Stimulated activated CD4-positive, alpha-beta T cell treated with anti-CD3 and anti-CD28 coated beads, Interleukin-4, amount 100 ng/mL, for 24 hours (primary cell): ENCODE measurements at regions not wholly inside any gene's neighbourhood (a gene's known extent, or its start where the extent isn't known, plus 50 kb on each side); places are given as distances from the start of the nearest gene placed in this dataset.

Source experiments
- DNase-seq: peaks from one replicate; pipeline ENCODE4 v3.0.0-alpha.2; 2020

DNA sequence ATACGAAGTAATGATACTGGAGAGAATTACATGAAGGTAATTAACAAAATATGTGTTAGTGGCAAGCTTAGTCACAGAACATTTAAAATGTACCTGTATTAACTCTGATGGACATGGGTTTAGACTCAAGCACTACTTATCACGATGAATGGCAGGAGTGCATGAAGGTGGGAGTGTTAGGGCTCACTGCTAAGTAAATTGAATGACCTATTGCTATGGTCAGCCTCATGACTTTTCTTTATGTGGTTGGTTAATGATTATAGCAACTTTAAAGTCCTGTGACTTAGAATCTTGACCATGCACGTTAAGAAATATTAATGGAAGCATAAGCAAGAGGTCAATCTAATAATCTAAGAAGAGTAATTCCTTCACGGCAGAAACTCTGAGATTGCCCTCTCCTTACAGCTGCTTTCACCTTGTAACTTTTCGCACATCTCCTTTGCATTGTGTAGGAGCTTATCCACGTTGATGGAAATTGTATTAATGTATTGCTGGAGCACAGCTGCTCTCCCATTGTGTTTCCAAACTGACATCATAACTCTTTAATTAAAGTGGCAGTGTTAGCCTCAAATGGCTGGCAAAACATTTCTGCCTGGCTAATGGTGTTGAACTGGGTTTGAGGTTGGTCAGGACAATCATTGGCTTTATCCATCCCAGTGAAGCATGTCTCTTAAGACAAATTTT lies 114.5 kb downstream of the RXFP2 start:
- DNase-seq, result no peak

DNA sequence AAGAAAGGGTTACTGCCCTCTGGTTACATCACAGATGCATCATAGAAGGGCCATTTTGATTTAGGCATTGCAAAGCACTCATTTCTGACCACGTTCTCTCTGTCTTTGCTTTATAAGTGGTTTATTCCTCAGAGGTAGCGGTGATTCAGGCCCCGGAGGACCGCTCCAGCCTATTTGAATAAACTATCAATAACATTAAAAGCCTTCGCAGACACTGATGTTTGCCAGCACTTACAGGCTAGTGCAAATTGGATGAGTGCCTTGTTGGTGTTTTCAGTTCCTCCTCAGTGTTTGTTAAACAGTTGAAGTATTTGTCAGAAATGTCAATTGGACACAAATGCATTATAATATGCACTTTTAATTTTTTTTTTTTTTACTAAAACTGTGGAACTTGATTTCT lies 120.2 kb downstream of the RXFP2 start:
- DNase-seq, result no peak

DNA sequence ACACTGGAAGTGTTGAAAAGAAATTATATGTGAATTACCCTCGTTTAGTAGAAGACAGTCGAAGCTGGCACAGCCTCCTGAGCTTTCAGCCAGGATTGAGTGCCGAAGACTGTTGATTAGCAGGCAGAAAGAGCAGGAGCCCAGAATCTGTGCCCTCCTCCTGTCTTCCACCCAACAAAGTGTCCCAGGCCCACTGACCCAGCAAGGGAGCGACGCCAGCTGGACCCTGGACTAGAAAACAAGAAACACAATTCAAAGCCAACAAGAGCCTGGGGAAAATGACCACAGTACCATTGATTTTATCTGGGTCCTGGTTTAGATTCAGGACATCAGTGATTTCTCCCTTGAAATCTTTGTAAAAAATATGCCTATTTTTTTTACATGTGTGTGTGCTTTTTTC lies 120.7 kb downstream of the RXFP2 start:
- DNase-seq, result no peak

DNA sequence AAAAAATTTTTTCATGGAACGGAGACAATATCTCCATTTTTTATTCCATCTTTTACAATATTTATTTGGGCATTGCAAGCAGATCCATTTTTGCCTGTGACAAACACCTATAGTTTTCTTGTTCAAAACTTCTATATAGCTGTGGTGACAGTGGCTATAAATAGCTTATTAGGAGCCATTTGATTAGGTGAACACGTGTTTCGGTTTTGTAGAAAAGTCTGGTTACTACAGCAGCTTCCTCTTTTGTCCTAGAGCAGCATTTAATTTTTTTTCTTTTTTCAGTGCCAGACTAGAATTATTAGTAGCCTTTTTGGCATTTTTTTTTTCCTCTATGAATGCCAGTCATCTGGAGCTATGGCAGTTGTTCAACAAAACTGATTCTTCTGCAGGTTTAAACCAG lies 123.5 kb downstream of the RXFP2 start:
- DNase-seq, result no peak

DNA sequence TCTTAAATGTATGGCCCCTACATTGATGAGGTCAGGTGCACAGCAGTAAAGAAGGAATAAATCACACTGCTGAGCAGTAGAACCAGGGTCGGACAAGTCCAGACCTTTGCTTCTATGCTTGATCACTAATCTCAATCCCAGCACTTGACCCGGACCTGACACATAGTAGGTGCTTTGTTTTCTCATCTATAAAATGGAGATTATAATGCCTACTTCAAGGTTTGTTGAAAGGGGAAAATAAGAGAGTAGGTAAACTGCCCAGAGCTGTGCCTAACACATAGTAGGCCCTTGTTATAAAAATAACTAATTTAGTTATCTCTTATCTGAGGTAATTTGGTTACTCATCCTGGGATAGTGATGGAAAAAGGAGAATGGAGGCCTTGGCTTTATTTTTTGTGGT lies 125.0 kb downstream of the RXFP2 start:
- no peak for DNase-seq

DNA sequence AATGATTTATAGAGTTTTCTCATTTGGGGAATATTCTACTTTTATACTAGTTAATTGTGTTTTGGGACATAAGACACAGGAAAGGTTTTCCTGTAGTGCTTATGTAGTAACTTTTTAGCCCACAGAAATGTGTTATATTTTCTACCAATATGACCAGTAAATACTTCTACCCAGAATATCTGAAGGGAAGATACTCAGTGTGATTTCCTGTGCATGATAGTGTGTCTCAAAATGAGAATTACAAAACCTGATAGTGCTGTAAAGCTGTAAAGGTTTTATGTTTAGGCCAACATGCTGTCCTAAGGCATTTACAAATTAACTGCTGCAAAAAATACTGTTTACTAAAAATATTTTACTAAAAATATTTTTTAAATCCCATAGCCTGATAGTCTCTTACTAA lies 126.8 kb downstream of the RXFP2 start:
- DNase-seq, result no peak

DNA sequence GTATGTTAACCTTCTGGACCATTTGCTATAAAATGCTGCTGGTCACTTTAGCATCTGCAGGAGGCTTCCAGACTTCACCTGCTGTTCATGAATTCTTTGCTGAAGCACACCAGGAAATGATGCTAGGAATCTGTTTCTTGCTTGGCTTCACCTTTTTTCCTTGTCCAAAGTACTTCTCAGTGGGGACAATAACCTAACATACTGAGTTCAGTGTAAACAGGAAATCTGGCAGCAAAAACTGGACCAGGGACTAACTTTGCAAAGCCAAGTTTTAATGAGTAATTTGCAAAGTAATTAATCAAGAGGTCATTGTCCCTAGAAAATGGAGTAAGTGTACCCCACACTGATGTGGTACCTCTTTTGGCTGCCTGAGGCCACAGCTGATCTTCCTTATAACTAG lies 128.4 kb downstream of the RXFP2 start:
- no peak for DNase-seq

DNA sequence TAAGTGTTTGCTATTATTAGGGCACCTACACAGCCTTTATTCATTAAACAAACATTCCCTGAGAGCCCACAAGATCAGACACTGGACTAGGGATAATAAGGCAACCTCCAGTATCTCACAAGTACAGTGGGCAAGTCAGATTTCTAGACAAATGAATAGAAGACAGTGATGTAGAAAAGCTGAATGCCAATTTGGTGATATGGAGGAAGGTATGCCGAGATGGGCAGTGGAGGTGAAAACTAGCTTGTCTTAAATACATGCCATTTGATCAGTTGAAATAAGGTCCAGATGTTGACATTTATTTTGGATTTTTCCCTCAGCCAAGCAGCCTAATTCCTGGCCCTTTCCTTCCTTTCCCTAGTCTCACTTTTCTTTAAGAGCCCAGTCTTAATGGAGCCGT lies 130.3 kb downstream of the RXFP2 start:
- no peak for DNase-seq

DNA sequence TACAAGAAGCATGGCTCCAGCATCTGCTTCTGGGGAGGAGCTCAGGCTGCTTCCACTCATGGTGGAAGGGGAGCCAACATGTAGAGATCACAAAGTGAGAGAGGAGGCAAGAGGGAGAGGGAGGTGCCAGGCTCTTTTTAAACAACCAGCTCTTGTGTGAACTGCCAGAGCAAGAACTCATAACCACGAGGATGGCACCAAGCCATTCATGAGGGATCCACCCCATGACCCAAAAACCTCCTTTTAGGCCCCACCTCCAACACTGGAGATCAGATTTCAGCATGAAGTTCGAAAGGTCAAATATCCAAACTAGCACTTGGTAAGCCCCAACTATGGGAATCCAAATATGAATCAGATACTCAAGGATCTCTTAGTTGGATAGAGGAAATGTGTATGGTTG lies 131.2 kb downstream of the RXFP2 start:
- no peak for DNase-seq

DNA sequence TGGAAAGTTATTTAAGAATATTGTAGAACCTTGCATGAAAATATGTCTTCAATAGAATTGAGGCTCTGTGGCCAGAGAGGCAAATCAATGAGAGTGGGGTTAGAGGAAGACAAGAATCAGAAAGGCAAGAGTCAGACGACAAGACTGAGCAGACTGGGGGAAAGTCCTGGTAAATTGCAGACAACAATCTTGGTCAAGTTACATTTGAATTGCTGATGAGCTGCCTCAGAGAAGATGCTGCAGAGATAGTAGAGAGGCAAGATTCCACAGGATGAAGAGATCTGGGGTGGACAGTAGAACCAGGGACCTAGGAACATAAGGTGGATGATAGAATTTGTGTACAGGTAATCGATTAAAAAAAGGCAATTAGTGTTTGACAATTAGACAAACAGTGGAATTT lies 133.8 kb downstream of the RXFP2 start:
- DNase-seq, result no peak

DNA sequence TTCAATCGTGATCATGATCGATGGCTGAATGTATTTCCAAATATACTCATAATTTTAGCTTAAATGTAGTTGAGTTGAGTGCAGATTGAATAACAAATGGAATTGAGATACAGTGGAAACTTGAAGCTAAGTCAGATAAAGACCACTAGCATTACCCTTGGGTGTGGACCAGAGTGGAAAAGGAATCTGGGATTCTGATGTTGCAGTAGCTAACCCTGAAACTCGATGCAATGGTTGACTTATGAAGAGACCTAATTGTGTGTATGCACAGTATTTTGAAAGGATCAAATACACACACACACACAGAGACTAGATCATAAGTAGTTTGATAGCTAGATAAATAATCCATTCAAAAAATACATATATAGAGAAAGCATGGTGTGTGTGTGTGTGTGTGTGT lies 135.8 kb downstream of the RXFP2 start:
- no peak for DNase-seq

DNA sequence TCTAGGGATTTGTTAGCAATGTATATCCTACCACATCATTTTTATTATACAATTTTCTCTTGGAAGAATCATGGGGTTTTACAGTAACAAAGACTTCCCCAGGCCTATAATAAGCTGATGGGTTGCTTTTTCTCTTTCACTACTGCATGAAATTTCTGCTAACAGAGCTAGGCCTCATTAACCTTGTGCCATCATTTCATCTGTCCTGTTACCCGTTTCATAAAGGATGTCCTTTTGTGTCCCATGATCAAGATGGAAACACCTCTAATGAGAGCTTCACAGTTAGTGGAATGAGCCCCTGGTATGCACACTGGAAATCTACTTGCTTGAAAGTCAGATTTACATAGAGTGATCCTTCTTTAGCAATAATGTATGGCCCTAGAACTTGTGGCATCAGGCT lies 138.7 kb downstream of the RXFP2 start:
- no peak for DNase-seq

DNA sequence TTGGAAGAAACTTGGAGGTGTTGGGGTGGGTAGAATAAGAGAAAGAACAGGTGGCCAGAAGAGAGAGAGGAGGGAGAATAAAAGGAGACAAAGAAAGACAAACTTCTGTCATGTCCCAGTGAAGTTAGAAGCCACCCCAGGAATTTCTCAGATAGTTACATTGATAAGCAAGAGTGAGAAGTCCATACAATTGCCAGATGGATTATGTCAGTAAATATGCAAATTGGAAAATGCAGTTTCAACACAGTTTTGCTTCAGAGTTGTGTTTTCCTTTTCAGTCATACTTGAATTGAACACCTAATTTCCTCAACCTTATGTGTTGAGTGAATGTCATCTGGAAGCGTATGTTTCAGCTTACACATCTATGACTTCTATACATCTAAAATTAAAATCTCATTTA lies 139.2 kb downstream of the RXFP2 start:
- no peak for DNase-seq

DNA sequence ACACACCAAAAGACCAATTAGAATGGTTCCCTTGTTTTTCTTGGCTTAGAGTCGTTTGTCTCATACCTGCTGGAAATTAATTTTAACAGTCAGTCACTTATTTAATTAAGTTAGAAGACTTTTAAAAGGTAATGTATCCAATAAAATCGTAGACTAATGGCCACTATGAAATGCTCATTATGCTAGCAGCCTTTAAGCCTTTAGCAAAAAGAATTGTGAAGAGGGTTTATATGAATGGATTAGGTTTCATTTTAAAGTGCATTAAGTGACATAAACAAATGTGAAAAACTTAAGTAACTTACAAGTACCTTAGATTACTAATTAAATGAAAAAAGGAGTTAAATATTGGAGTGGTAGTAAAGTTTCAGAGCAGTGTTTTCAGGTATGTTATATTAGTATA lies 139.6 kb downstream of the RXFP2 start:
- DNase-seq, result no peak

DNA sequence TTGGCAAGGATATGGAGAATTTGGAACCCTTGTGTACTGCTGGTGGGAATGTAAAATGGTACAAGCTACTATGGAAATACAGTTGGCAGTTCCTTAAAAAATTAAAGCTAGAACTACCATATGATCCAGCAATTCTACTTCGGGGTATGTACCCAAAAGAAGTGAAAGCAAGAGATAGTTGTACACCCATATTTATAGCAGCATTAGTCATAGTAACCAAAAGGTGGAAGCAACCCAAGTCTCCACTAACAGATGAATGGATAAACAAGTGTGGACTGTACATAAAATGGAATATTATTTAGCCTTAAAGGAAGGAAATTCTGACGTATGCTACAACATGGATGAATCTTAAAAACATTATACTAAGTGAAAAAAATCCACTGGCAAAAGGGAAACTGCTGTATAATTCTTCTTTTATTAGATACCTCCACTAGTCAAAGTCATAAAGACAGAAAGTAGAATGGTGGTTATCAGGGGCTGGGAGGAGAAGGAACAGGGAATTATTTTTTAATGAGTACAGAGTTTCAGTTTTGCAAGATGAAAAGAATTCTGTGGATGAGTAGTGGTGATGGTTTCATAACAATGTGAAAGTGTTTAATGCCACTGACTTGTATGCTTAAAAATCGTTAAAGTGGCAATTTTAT lies 141.6 kb downstream of the RXFP2 start:
- no peak for DNase-seq

DNA sequence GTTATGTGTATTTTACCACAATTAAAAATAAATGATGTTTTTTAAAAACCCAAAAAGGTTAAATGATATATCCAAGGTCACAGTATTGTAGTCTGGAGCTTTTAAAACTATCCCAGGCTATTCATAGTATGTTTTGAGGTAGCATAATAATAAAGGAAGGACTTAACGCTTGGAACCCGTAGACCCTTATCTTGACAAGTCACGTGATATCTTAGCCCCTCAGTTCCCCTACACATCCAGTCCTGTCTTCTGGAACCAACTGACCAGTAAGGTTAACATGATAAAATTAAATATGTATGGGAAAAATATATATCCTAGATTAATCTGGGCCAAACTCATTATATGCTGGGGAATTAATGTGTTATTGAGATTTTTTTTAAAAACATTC lies 142.2 kb downstream of the RXFP2 start:
- DNase-seq, result no peak

DNA sequence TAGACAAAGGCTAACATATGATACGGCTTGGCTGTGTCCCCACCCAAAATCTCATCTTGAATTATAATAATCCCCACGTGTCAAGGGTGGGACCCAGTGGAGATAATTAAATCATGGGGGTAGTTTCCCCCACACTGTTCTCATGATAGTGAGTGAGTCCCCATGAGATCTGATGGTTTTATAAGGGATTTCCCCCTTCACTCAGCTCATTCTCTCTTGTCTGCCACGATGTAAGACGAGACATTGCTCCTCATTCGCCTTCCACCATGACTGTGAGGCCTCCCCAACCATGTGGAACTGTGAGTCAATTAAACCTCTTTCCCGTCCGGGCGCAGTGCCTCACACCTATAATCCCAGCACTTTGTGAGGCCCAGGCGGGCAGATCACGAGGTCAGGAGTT lies 143.5 kb downstream of the RXFP2 start:
- no peak for DNase-seq

DNA sequence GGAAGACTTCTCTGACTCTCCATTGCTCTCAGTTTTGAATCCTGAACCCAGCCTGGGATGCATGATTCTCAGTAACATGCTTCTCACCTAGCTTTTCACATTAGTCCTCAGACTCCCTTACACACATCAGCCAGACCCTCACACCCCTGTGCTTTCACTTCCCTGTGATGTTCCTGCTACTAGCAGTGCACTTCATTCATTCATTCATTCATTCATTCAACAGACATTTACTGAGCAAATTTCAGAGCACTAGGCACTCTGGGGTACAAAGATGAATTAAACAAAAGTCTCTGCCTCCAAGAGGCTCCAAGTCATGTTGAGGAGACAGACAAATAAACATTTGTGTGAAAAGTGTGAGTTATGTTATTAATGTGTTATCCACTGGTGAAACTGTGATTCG lies 145.2 kb downstream of the RXFP2 start:
- no peak for DNase-seq

DNA sequence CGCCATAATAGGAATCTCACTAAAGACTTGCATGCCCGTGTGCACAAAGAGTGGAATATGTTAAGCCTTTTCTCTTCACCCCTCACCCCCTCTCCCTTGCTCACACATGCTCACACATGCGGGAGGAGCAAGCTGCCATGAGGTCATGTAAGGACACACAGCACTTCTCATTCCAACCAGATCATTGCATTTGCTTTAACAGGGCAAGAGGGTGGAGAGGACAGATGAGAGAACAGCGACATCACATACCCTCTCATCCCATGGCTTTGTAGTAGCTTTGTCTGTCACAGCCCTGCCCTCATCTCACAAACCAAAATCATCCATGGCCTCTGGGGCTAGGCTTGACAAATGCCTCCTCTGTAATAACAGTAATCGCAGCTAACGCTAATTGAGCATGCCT lies 145.6 kb upstream of the FRY start:
- no peak for DNase-seq

DNA sequence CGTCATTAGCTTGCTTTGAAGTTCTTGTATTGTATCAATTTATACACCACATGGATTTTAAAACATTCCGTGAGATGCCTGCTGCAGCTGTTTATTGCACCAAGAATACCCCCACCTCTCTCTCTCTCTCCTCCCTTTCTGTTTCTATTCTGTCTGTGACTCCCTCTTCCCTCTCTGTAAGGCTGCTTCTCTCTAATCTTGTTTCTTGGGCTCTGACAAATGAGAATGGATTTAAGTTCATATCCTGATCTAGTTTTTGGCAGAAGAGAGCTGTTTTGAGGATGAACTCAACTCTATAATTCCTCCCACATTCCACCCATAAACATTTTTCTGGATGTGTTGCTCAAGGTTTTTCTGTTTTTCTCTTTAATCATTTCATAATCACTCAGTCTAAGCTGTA lies 144.3 kb upstream of the FRY start:
- no peak for DNase-seq

DNA sequence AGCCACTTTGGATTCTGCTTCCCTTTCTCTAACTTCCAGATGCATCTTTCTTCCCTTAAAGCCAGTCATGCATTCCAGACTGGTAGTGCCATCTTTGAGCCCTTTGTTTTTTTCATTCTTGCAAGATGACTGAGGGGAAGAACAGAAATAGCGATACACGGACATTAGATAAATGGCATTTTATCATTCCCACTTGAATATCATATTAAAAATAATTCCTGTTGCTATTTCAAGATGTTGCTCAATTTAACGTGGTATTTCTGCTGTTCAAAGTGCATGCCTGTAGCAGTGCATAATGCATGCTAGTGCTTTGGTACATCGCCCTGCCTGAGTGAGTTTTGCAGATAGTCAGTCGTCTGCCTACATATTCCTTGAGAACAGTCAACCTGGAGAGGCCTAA lies 140.6 kb upstream of the FRY start:
- DNase-seq, result no peak

DNA sequence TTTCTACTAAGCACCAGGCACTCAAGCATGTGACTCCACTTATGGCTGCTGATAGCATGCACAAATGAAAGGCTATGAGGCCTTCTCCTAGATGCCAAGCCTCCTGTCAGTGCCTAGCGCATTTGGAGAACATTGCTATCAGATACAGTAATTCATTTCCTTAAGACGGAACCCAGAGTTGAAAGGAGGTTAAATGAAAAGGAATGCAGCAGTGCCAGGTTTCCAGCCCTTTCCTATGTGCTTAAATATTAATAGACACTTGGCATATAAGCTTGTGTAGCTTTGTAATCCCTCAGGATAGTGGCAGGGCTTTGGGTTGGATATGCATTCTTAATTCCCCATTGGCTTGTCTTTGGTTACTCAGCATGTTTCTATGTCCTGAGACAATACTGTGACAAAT lies 140.1 kb upstream of the FRY start:
- DNase-seq, result no peak

DNA sequence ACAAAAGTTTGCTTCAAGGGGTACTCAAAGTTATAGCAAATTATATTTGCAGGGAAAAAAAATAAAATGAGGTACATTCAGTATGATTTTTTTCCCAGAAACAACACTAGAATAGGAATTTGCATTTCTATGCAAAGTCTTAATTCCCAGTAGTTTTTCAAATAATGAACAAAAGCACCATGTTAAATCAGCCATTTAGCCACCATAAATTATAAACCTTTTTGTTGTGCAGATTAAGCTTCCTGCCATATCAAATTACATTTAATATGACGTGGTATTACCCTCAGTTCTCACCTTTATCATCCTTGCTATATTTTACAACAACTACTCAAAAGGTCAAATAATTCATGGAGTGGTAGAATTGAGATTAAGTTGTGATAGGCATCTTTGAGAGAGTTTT lies 136.6 kb upstream of the FRY start:
- DNase-seq, result no peak

DNA sequence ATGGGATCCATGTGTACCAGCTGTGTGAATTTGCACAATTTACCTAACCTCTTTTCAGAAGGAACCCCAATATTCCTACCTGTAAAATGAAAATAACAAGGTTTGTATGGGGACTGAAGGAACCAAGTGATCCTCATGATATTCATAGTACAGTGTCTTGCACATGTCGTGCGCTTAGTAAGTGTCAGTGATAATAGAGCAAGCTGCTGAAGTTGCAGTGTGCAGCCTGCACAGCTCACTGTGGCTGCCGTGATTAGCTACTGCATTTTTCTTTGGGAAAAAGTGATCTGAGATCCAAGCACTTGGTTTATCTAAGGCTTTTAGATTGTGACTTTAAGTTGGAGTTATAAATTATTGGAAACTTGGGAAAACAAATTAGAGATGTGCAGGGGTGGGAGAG lies 135.9 kb upstream of the FRY start:
- DNase-seq, result no peak

DNA sequence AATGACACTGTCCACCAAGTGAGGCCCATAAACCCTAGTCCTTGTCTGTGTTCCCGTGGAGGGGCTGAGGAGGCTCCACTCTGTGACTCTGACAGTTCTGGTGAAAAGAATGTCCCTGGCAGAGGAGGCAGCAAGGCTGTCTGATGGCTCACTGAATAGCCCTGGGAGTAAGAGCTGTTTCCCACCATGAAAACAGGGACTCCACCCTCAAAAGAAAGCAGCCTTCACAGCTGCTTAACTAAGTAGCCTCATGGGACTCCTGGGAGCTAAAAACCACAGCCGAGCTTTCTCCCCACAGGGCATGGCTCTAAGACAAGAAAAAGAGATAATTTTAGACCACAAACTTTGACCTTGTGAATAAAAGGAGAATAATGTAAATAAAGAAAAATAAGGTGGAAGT lies 135.1 kb upstream of the FRY start:
- no peak for DNase-seq
